HL-60 (cell line): ENCODE measurements at regions not wholly inside any gene's neighbourhood (a gene's known extent, or its start where the extent isn't known, plus 50 kb on each side); places are given as distances from the start of the nearest gene placed in this dataset.

Experiments used
- DNase-seq, 2 experiments: peaks; one replicate each; pipeline ENCODE4 v3.0.0-alpha.2; 2010 to 2020; ENCODE audit warnings: low read depth in 1 of 2, low spot score in 1 of 2
- H3K27ac ChIP-seq: fragments of 250-450 bp; sonication (Bioruptor Pico); replicated peaks from 2 replicates; pipeline ENCODE4 v1.5.1; 2020; ENCODE audit warnings: mild to moderate bottlenecking, moderate library complexity
- H3K27me3 ChIP-seq: fragments of 250-450 bp; sonication (Bioruptor Pico); 2 replicates; pipeline ENCODE4 v1.5.1; 2021; ENCODE audit warnings: mild to moderate bottlenecking, moderate library complexity; ENCODE audit not compliant: insufficient read depth, poor library complexity, severe bottlenecking
- H3K4me3 ChIP-seq: replicated peaks from 2 replicates; pipeline ENCODE4 v1.5.1; 2011; ENCODE audit warnings: mild to moderate bottlenecking, control low read depth, low read length; ENCODE audit not compliant: insufficient read depth
- CTCF ChIP-seq: IDR thresholded peaks from one replicate; pipeline ENCODE4 v1.5.1; 2011; ENCODE audit warnings: low read length, control low read depth, inconsistent platforms; ENCODE audit not compliant: insufficient read depth
- GABPA ChIP-seq: IDR thresholded peaks from 2 replicates; pipeline ENCODE4 v1.6.1; 2012; ENCODE audit warnings: low read depth
- POLR2AphosphoS5 ChIP-seq: IDR thresholded peaks from 2 replicates; pipeline ENCODE4 v1.6.1; 2012; ENCODE audit warnings: low read depth
- REST ChIP-seq: IDR thresholded peaks from 2 replicates; pipeline ENCODE4 v1.6.1; 2012; ENCODE audit warnings: low read depth; ENCODE audit not compliant: insufficient replicate concordance
- SPI1 ChIP-seq: IDR thresholded peaks from 2 replicates; pipeline ENCODE4 v1.6.1; 2012; ENCODE audit warnings: low read depth, mild to moderate bottlenecking, borderline replicate concordance

- H3K27me3 ChIP-seq: no peaks in the 10 kb centered on the region
- DNase-seq: no peak
- no peak overlapping the region for H3K27ac ChIP-seq
Measured at GRCh38 chr17:77493901-77494663, 353.3 kb downstream of the SEC14L1 start.

GRCh38 chr17:77494664-77495435 lies 354.1 kb downstream of the SEC14L1 start:
- no peak overlapping the region for H3K4me3 ChIP-seq
- peak; percentile 51 to 72 for DNase-seq
- no peaks in the 10 kb centered on the region for H3K27me3 ChIP-seq
- TF ChIP-seq REST: no peak
- no peak for TF ChIP-seq GABPA
- TF ChIP-seq CTCF: peak; percentile 88
- peak; percentile 73; the same call in 1 of the 2 replicates for TF ChIP-seq SPI1
- 0 out of 2 replicates have a peak, but pooled peaks have one; percentile 26 for TF ChIP-seq POLR2AphosphoS5
- no peak overlapping the region for H3K27ac ChIP-seq

More at GRCh38 chr17:77493901-77494663, 353.3 kb downstream of the SEC14L1 start:
- TF ChIP-seq REST (no peak), GABPA (no peak), SPI1 (no peak), CTCF (no peak), POLR2AphosphoS5 (no peak)
- no peak overlapping the region for H3K4me3 ChIP-seq

- TF ChIP-seq SPI1: no peak
- no peak for TF ChIP-seq GABPA
- H3K27ac ChIP-seq: no peak overlapping the region
- no peaks in the 10 kb centered on the region for H3K27me3 ChIP-seq
- no peak overlapping the region for H3K4me3 ChIP-seq
- no peak for DNase-seq
Measured at GRCh38 chr17:77495575-77495974, 354.8 kb downstream of the SEC14L1 start.

GRCh38 chr17:77496401-77496801 lies 355.6 kb downstream of the SEC14L1 start:
- no peak for DNase-seq
- TF ChIP-seq REST: no peak
- no peak for TF ChIP-seq SPI1
- no peak for TF ChIP-seq POLR2AphosphoS5
- TF ChIP-seq GABPA: no peak
- no peak for TF ChIP-seq CTCF
- Histone ChIP-seq H3K27me3 (no peaks in the 10 kb centered on the region), H3K27ac (no peak overlapping the region), H3K4me3 (no peak overlapping the region)
